MM.1S (cell line): ENCODE measurements at regions not wholly inside any gene's neighbourhood (a gene's known extent, or its start where the extent isn't known, plus 50 kb on each side); places are given as distances from the start of the nearest gene placed in this dataset.

Experiments used
- DNase-seq: peaks from one replicate; pipeline ENCODE4 v3.0.0-alpha.2; 2015
- H2AFZ ChIP-seq: fragments of 300-600 bp; sonication (generic); 2 replicates; pipeline ENCODE4 v1.6.0; 2016; ENCODE audit warnings: antibody characterized with exemption, low read length
- H3F3A ChIP-seq: fragments of 300-600 bp; sonication (generic); 2 replicates; pipeline ENCODE4 v1.6.1; 2016; ENCODE audit warnings: mild to moderate bottlenecking, antibody characterized with exemption, low read length, moderate library complexity, mixed read lengths; ENCODE audit not compliant: insufficient read depth
- H3K27ac ChIP-seq: fragments of 300-600 bp; sonication (generic); 2 replicates; pipeline ENCODE4 v1.5.1; 2016; ENCODE audit warnings: mild to moderate bottlenecking, low read length
- H3K27me3 ChIP-seq: fragments of 300-600 bp; sonication (generic); replicated peaks from 2 replicates; pipeline ENCODE4 v1.6.0; 2016; ENCODE audit warnings: low read length; ENCODE audit not compliant: insufficient read depth
- H3K36me3 ChIP-seq: fragments of 300-600 bp; sonication (generic); replicated peaks from 2 replicates; pipeline ENCODE4 v1.6.1; 2016; ENCODE audit warnings: mild to moderate bottlenecking, low read length, mixed read lengths; ENCODE audit not compliant: insufficient read depth
- H3K4me1 ChIP-seq: fragments of 300-600 bp; sonication (generic); 2 replicates; pipeline ENCODE4 v1.6.1; 2016; ENCODE audit warnings: low read length, mixed read lengths
- H3K4me2 ChIP-seq: fragments of 300-600 bp; sonication (generic); 2 replicates; pipeline ENCODE4 v1.6.0; 2016; ENCODE audit warnings: low read depth, low read length
- H3K4me3 ChIP-seq: fragments of 300-600 bp; sonication (generic); 2 replicates; pipeline ENCODE4 v1.5.1; 2016; ENCODE audit warnings: low read length, mixed read lengths
- H3K79me2 ChIP-seq: fragments of 300-600 bp; sonication (generic); 2 replicates; pipeline ENCODE4 v1.6.1; 2016; ENCODE audit warnings: mixed run types, low read length, mixed read lengths
- H3K9ac ChIP-seq: fragments of 300-600 bp; sonication (generic); 2 replicates; pipeline ENCODE4 v1.6.1; 2016; ENCODE audit warnings: low read length, mixed read lengths
- H3K9me2 ChIP-seq: fragments of 300-600 bp; sonication (generic); replicated peaks from 2 replicates; pipeline ENCODE4 v1.6.1; 2016; ENCODE audit warnings: mild to moderate bottlenecking, low read length, mixed read lengths; ENCODE audit not compliant: insufficient read depth
- H3K9me3 ChIP-seq: fragments of 300-600 bp; sonication (generic); replicated peaks from 2 replicates; pipeline ENCODE4 v1.6.1; 2016; ENCODE audit warnings: mild to moderate bottlenecking, low read length, mixed read lengths; ENCODE audit not compliant: insufficient read depth
- H4K20me1 ChIP-seq: fragments of 300-600 bp; sonication (generic); 2 replicates; pipeline ENCODE4 v1.6.1; 2016; ENCODE audit warnings: mild to moderate bottlenecking, low read length, moderate library complexity, mixed read lengths; ENCODE audit not compliant: insufficient read depth
- EZH2 ChIP-seq: fragments of 300-600 bp; sonication (generic); optimal IDR thresholded peaks from 2 replicates; pipeline ENCODE3; 2017; ENCODE audit warnings: low read depth, mild to moderate bottlenecking, antibody characterized with exemption, low read length, mixed read lengths
- EZH2phosphoT487 ChIP-seq: fragments of 300-600 bp; sonication (generic); IDR thresholded peaks from 2 replicates; pipeline ENCODE4 v1.6.1; 2018; ENCODE audit warnings: antibody characterized with exemption, low read length
- TF ChIP-seq, protein P1 (sequence below): fragments of 300-600 bp; sonication (generic); IDR thresholded peaks from 2 replicates; pipeline ENCODE4 v1.5.1; 2016; ENCODE audit warnings: antibody characterized with exemption, low read length, mixed read lengths

DNA sequence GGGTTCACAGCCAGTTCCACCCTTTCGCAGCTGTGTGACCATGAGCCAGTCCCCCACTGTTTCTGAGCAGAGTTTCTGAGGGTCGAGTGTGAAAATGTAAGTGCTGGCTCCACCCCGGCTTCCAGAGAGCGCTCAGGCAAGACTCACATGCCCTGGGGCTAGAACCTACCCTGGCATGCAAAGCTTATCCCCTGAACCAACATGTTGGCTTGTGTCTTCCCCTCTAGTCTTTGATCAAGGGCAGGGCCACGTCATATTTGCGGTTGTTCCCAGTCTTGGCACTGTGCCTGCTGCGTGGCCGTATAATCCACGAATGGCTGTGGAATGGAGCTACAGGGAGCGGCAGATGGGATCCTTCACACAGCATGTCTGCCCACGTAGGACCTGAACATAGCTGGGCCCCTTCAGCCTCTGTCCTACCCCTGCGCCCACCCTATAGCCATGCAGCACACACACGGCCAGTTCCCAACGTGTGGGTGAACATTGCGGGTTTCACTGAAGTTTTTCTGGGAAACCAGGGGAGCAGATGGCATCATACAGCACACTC lies 84.8 kb downstream of the MRM1 start:
- Histone ChIP-seq H3K9ac (no peak overlapping the region), H3K36me3 (no peaks in the 10 kb centered on the region), H3K9me2 (no peaks in the 10 kb centered on the region), H3K9me3 (no peaks in the 10 kb centered on the region), H3K27ac (no peak overlapping the region), H3F3A (no peaks in the 10 kb centered on the region), H3K4me1 (no peaks in the 10 kb centered on the region), H3K4me3 (no peak overlapping the region), H2AFZ (no peak overlapping the region), H3K4me2 (no peak overlapping the region), H3K27me3 (peaks cover 87% of the 10 kb centered on the region), H3K79me2 (no peaks in the 10 kb centered on the region), H4K20me1 (no peaks in the 10 kb centered on the region)
- no peak for DNase-seq
- TF ChIP-seq EZH2phosphoT487: no peak
- no peak for TF ChIP-seq EZH2
- TF ChIP-seq, protein P1, sequence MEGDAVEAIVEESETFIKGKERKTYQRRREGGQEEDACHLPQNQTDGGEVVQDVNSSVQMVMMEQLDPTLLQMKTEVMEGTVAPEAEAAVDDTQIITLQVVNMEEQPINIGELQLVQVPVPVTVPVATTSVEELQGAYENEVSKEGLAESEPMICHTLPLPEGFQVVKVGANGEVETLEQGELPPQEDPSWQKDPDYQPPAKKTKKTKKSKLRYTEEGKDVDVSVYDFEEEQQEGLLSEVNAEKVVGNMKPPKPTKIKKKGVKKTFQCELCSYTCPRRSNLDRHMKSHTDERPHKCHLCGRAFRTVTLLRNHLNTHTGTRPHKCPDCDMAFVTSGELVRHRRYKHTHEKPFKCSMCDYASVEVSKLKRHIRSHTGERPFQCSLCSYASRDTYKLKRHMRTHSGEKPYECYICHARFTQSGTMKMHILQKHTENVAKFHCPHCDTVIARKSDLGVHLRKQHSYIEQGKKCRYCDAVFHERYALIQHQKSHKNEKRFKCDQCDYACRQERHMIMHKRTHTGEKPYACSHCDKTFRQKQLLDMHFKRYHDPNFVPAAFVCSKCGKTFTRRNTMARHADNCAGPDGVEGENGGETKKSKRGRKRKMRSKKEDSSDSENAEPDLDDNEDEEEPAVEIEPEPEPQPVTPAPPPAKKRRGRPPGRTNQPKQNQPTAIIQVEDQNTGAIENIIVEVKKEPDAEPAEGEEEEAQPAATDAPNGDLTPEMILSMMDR: no peak

GRCh38 chr17:36687736-36688135 lies 86.4 kb downstream of the MRM1 start:
- Histone ChIP-seq H3K36me3 (no peaks in the 10 kb centered on the region), H4K20me1 (no peaks in the 10 kb centered on the region), H3F3A (no peaks in the 10 kb centered on the region), H3K9ac (no peak overlapping the region), H3K4me3 (no peak overlapping the region), H3K9me3 (no peaks in the 10 kb centered on the region), H3K9me2 (no peaks in the 10 kb centered on the region), H3K79me2 (no peaks in the 10 kb centered on the region), H3K4me1 (no peaks in the 10 kb centered on the region), H3K27me3 (peaks cover 90% of the 10 kb centered on the region), H3K27ac (no peak overlapping the region), H2AFZ (no peak overlapping the region), H3K4me2 (no peak overlapping the region)
- no peak for DNase-seq
- TF ChIP-seq EZH2: no peak
- TF ChIP-seq, protein P1: no peak
- no peak for TF ChIP-seq EZH2phosphoT487

- TF ChIP-seq EZH2: no peak
- H3K36me3 ChIP-seq: no peaks in the 10 kb centered on the region
- no peaks in the 10 kb centered on the region for H4K20me1 ChIP-seq
- H3K9me2 ChIP-seq: no peaks in the 10 kb centered on the region
- no peak overlapping the region for H3K4me2 ChIP-seq
- no peak overlapping the region for H3K4me3 ChIP-seq
- no peaks in the 10 kb centered on the region for H3F3A ChIP-seq
- H3K9me3 ChIP-seq: no peaks in the 10 kb centered on the region
- DNase-seq: no peak
- H3K79me2 ChIP-seq: no peaks in the 10 kb centered on the region
- peaks cover 88% of the 10 kb centered on the region for H3K27me3 ChIP-seq
- no peaks in the 10 kb centered on the region for H3K4me1 ChIP-seq
- H3K9ac ChIP-seq: no peak overlapping the region
- H3K27ac ChIP-seq: no peak overlapping the region
- H2AFZ ChIP-seq: no peak overlapping the region
These were observed 87.8 kb downstream of the MRM1 start for GRCh38 chr17:36689089-36689667.

GRCh38 chr17:36690190-36690589 lies 88.8 kb downstream of the MRM1 start:
- H3K9me2 ChIP-seq: no peaks in the 10 kb centered on the region
- TF ChIP-seq, protein P1: no peak
- TF ChIP-seq EZH2phosphoT487 (no peak), EZH2 (no peak)
- DNase-seq: no peak
- no peaks in the 10 kb centered on the region for H3K36me3 ChIP-seq
- H3K4me2 ChIP-seq: no peak overlapping the region
- peaks cover 81% of the 10 kb centered on the region for H3K27me3 ChIP-seq
- no peak overlapping the region for H2AFZ ChIP-seq
- no peaks in the 10 kb centered on the region for H3K79me2 ChIP-seq
- H3K4me3 ChIP-seq: no peak overlapping the region
- H3F3A ChIP-seq: no peaks in the 10 kb centered on the region
- no peak overlapping the region for H3K27ac ChIP-seq
- H3K9ac ChIP-seq: no peak overlapping the region
- H3K4me1 ChIP-seq: no peaks in the 10 kb centered on the region
- no peaks in the 10 kb centered on the region for H3K9me3 ChIP-seq
- H4K20me1 ChIP-seq: no peaks in the 10 kb centered on the region
